H9 (cell line): ENCODE measurements at regions not wholly inside any gene's neighbourhood (a gene's known extent, or its start where the extent isn't known, plus 50 kb on each side); places are given as distances from the start of the nearest gene placed in this dataset.

Source experiments
- DNase-seq: peaks from one replicate; pipeline ENCODE4 v3.0.0-alpha.2; 2017
- H2AFZ ChIP-seq: one replicate; pipeline ENCODE4 v1.6.1; 2013; ENCODE audit warnings: mild to moderate bottlenecking, low read length, control low read depth, moderate library complexity
- H2AK5ac ChIP-seq: 2 replicates; pipeline ENCODE4 v1.6.1; 2013; ENCODE audit warnings: low read length, control low read depth, mixed read lengths; ENCODE audit not compliant: insufficient read length
- H2BK120ac ChIP-seq: one replicate; pipeline ENCODE4 v1.6.1; 2013; ENCODE audit warnings: low read depth, mild to moderate bottlenecking, low read length, control low read depth, inconsistent platforms; ENCODE audit not compliant: poor library complexity, severe bottlenecking
- H2BK12ac ChIP-seq: 2 replicates; pipeline ENCODE4 v1.6.1; 2013; ENCODE audit warnings: low read length, control low read depth, mixed read lengths, low read depth; ENCODE audit not compliant: insufficient read length
- H2BK15ac ChIP-seq: 2 replicates; pipeline ENCODE4 v1.6.1; 2013; ENCODE audit warnings: low read depth, low read length, control low read depth
- H2BK20ac ChIP-seq: one replicate; pipeline ENCODE4 v1.6.1; 2013; ENCODE audit warnings: low read depth, mild to moderate bottlenecking, low read length, control low read depth, inconsistent platforms; ENCODE audit not compliant: poor library complexity, severe bottlenecking
- H2BK5ac ChIP-seq: 2 replicates; pipeline ENCODE4 v1.6.1; 2013; ENCODE audit warnings: low read length, control low read depth, mixed read lengths; ENCODE audit not compliant: insufficient read length
- H3K14ac ChIP-seq: 2 replicates; pipeline ENCODE4 v1.6.1; 2013; ENCODE audit warnings: low read length, control low read depth; ENCODE audit not compliant: insufficient read depth
- H3K18ac ChIP-seq: 2 replicates; pipeline ENCODE4 v1.6.1; 2013; ENCODE audit warnings: low read depth, mild to moderate bottlenecking, mixed read lengths, low read length, control low read depth; ENCODE audit not compliant: insufficient read length
- H3K23ac ChIP-seq: 2 replicates; pipeline ENCODE4 v1.6.1; 2013; ENCODE audit warnings: low read length, control low read depth, mixed read lengths, low read depth; ENCODE audit not compliant: insufficient read length
- H3K23me2 ChIP-seq: 2 replicates; pipeline ENCODE4 v1.6.1; 2013; ENCODE audit warnings: low read depth, mild to moderate bottlenecking, mixed read lengths, low read length, control low read depth; ENCODE audit not compliant: insufficient read length, poor library complexity, severe bottlenecking
- H3K27ac ChIP-seq: 2 replicates; pipeline ENCODE4 v1.5.1; 2013; ENCODE audit warnings: low read length, control low read depth, mixed read lengths, low read depth; ENCODE audit not compliant: insufficient read length
- H3K27me3 ChIP-seq: 2 replicates; pipeline ENCODE4 v1.6.1; 2013; ENCODE audit warnings: low read length, control low read depth, inconsistent platforms; ENCODE audit not compliant: insufficient read depth
- H3K4ac ChIP-seq: 2 replicates; pipeline ENCODE4 v1.6.1; 2013; ENCODE audit warnings: low read depth, mild to moderate bottlenecking, control low read depth, inconsistent platforms, low read length, moderate library complexity
- H3K4me1 ChIP-seq: 2 replicates; pipeline ENCODE4 v1.6.1; 2013; ENCODE audit warnings: low read length, control low read depth, inconsistent platforms; ENCODE audit not compliant: insufficient read depth
- H3K4me2 ChIP-seq: 2 replicates; pipeline ENCODE4 v1.6.1; 2013; ENCODE audit warnings: low read length, control low read depth, mixed read lengths; ENCODE audit not compliant: insufficient read length, insufficient read depth
- H3K56ac ChIP-seq: 2 replicates; pipeline ENCODE4 v1.6.1; 2013; ENCODE audit warnings: low read depth, mild to moderate bottlenecking, mixed read lengths, low read length, control low read depth; ENCODE audit not compliant: insufficient read length
- H3K79me1 ChIP-seq: 2 replicates; pipeline ENCODE4 v1.6.1; 2013; ENCODE audit warnings: low read depth, mild to moderate bottlenecking, moderate library complexity, low read length, control low read depth, inconsistent platforms; ENCODE audit not compliant: insufficient read depth, poor library complexity, severe bottlenecking
- H3K79me2 ChIP-seq: 2 replicates; pipeline ENCODE4 v1.6.1; 2013; ENCODE audit warnings: low read length, control low read depth, inconsistent platforms; ENCODE audit not compliant: insufficient read depth
- H3K9ac ChIP-seq: 2 replicates; pipeline ENCODE4 v1.6.1; 2013; ENCODE audit warnings: low read length, control low read depth, mixed read lengths; ENCODE audit not compliant: insufficient read length; ENCODE audit errors: extremely low read depth
- H3K9me3 ChIP-seq: one replicate; pipeline ENCODE4 v1.6.1; 2013; ENCODE audit warnings: low read depth, low read length, inconsistent platforms; ENCODE audit not compliant: control insufficient read depth
- H3T11ph ChIP-seq: one replicate; pipeline ENCODE4 v1.6.1; 2013; ENCODE audit warnings: mild to moderate bottlenecking, low read length, control low read depth, inconsistent platforms
- H4K20me1 ChIP-seq: one replicate; pipeline ENCODE4 v1.6.1; 2013; ENCODE audit not compliant: control insufficient read depth, insufficient read length, insufficient read depth
- H4K5ac ChIP-seq: 2 replicates; pipeline ENCODE4 v1.6.1; 2013; ENCODE audit warnings: low read depth, mild to moderate bottlenecking, mixed read lengths, low read length, control low read depth; ENCODE audit not compliant: insufficient read length
- H4K8ac ChIP-seq: replicated peaks from 2 replicates; pipeline ENCODE4 v1.6.1; 2013; ENCODE audit warnings: low read length, control low read depth, mixed read lengths, low read depth; ENCODE audit not compliant: insufficient read length
- H4K91ac ChIP-seq: 2 replicates; pipeline ENCODE4 v1.6.1; 2013; ENCODE audit warnings: low read depth, mild to moderate bottlenecking, moderate library complexity, mixed read lengths, low read length, control low read depth; ENCODE audit not compliant: insufficient read length
- H3K27ac Mint-ChIP-seq, 3 experiments: 2 replicates in 2 of 3; 3 replicates in 1 of 3; pipeline ENCODE4 v1.8.0; 2020 to 2021; ENCODE audit warnings: mixed read lengths in 3 of 3, mild to moderate bottlenecking in 1 of 3, moderate library complexity in 1 of 3
- H3K27me3 Mint-ChIP-seq: 2 replicates; pipeline ENCODE4 v1.8.0; 2021; ENCODE audit warnings: low read depth, mild to moderate bottlenecking, moderate library complexity, mixed read lengths
- H3K36me3 Mint-ChIP-seq, 3 experiments: 2 replicates in 2 of 3; 3 replicates in 1 of 3; pipeline ENCODE4 v1.8.0; 2020 to 2021; ENCODE audit warnings: low read depth in 3 of 3, mixed read lengths in 3 of 3; ENCODE audit not compliant: insufficient read depth in 1 of 3
- H3K4me1 Mint-ChIP-seq, 2 experiments: 2 replicates each; pipeline ENCODE4 v1.8.0; 2020; ENCODE audit warnings: mixed read lengths in 2 of 2
- H3K4me3 Mint-ChIP-seq, 2 experiments: 2 replicates in 1 of 2; 3 replicates in 1 of 2; pipeline ENCODE4 v1.8.0; 2020 to 2021; ENCODE audit warnings: mild to moderate bottlenecking in 2 of 2, mixed read lengths in 2 of 2, moderate library complexity in 1 of 2
- H3K9me3 Mint-ChIP-seq, 2 experiments: 2 replicates in 1 of 2; 3 replicates in 1 of 2; pipeline ENCODE4 v1.8.0; 2020; ENCODE audit warnings: mild to moderate bottlenecking in 2 of 2, mixed read lengths in 2 of 2, moderate library complexity in 1 of 2
- CTCF ChIP-seq: fragments of 200-600 bp; sonication (generic); conservative IDR thresholded peaks from 3 replicates; pipeline ENCODE4 v1.8.0; 2021; ENCODE audit warnings: antibody characterized with exemption, mild to moderate bottlenecking
- WGBS: extraction: QIAGEN DNeasy Blood & Tissue Kit; methylation state at CpG from one replicate; pipeline ENCODE4 v1.1.7; 2013; ENCODE audit warnings: missing lambda C conversion rate, low lambda C conversion rate, mixed read lengths; ENCODE audit not compliant: insufficient read length; ENCODE audit errors: extremely low coverage; 5-methylcytosine and 5-hydroxymethylcytosine counted together

- no peak overlapping the region for H2BK20ac ChIP-seq
- Mint-ChIP-seq H3K4me1 (peaks cover 2 to 3% of the 10 kb centered on the region in 2 experiments; a peak in 1 of 4 replicates), H3K9me3 (peaks cover 0 to 2% of the 10 kb centered on the region in 2 experiments; a peak in 2 of 5 replicates), H3K36me3 (no peaks in the 10 kb centered on the region; a peak in 1 of 7 replicates), H3K4me3 (no peak overlapping the region), H3K27ac (no peak overlapping the region), H3K27me3 (peaks cover 8% of the 10 kb centered on the region; the same call in 1 of the 2 replicates)
- no peak overlapping the region for H2BK12ac ChIP-seq
- H2AK5ac ChIP-seq = no peak overlapping the region
- H2BK15ac ChIP-seq = no peak overlapping the region
- H3T11ph ChIP-seq = no peak overlapping the region
- H3K4me1 ChIP-seq = no peaks in the 10 kb centered on the region
- no peak overlapping the region for H3K4ac ChIP-seq
- H4K8ac ChIP-seq = no peak overlapping the region
- H3K56ac ChIP-seq = no peak overlapping the region
- no peak overlapping the region for H3K27ac ChIP-seq
- TF ChIP-seq CTCF = no peak
- H3K79me1 ChIP-seq = no peaks in the 10 kb centered on the region
- H3K23ac ChIP-seq = no peak overlapping the region
- no peaks in the 10 kb centered on the region for H4K20me1 ChIP-seq
- H3K14ac ChIP-seq = no peak overlapping the region
- H3K27me3 ChIP-seq = no peaks in the 10 kb centered on the region
- H2AFZ ChIP-seq = no peak overlapping the region
- no CpG with 5 or more reads among the region's 11 CpGs for WGBS
- H3K79me2 ChIP-seq = no peaks in the 10 kb centered on the region
- H2BK5ac ChIP-seq = no peak overlapping the region
- no peak overlapping the region for H4K91ac ChIP-seq
- no peak overlapping the region for H4K5ac ChIP-seq
- no peak overlapping the region for H3K4me2 ChIP-seq
- no peak for DNase-seq
- H3K9me3 ChIP-seq = no peaks in the 10 kb centered on the region
- H3K18ac ChIP-seq = no peak overlapping the region
- no peaks in the 10 kb centered on the region for H3K23me2 ChIP-seq
- no peak overlapping the region for H2BK120ac ChIP-seq
- H3K9ac ChIP-seq = no peak overlapping the region
Measured at GRCh38 chr18:78927616-78928015, 52.0 kb upstream of the SALL3 start.
